ENCODE measurements at regions not wholly inside any gene's neighbourhood (a gene's known extent, or its start where the extent isn't known, plus 50 kb on each side); places are given as distances from the start of the nearest gene placed in this dataset.

- no peak for DNase-seq (ENCODE audit: low spot score)
- ChIA-PET POLR2A (no interaction called here), CTCF (ENCODE audit: low intra/inter-chr PET ratio, low total read pairs) (no interaction called here)
- H3K27me3 ChIP-seq (ENCODE audit: control insufficient read depth in 1 of 2, insufficient read depth in 2 of 2, low read length in 2 of 2), result peaks cover 2 to 23% of the 10 kb centered on the region in 2 experiments; a peak in 3 of 5 replicates
- no peaks in the 10 kb centered on the region for H3K79me2 ChIP-seq (ENCODE audit: insufficient read depth, low read length)
- no TSS peak for BruUV-seq (replicated peaks)
- H3K9me3 ChIP-seq (ENCODE audit: low read length), result no peaks in the 10 kb centered on the region
- ATAC-seq, result 0 out of 3 replicates have a peak, but pooled peaks have one; percentile 26
- intact Hi-C loops (cut with micrococcal nuclease; ENCODE audit: unreplicated experiment) (no loop called here), in situ Hi-C loops (cut with HindIII; ENCODE audit: extremely low pct_ligation_motif_present, low pct_unique_long_range_greater_than_20kb) (no loop called here)
- no peak for TF ChIP-seq ZNF737 (CRISPR knock-in tag; IDR thresholded peaks at IDR 0.05; ENCODE audit: borderline replicate concordance)
- no peak for TF ChIP-seq CAMTA2 (CRISPR knock-in tag; IDR thresholded peaks at IDR 0.05; ENCODE audit: borderline replicate concordance)
- TF ChIP-seq CSRNP2 (CRISPR knock-in tag; conservative IDR thresholded peaks at IDR 0.05; ENCODE audit: low read depth), result no peak
- no peak for TF ChIP-seq MIER3 (CRISPR knock-in tag; IDR thresholded peaks at IDR 0.05; ENCODE audit: borderline replicate concordance)
- TF ChIP-seq ZNF18 (CRISPR knock-in tag; IDR thresholded peaks at IDR 0.05; ENCODE audit: insufficient replicate concordance), result no peak
- TF ChIP-seq ZBTB42 (CRISPR knock-in tag; IDR thresholded peaks at IDR 0.05), result no peak
- no peaks in the 10 kb centered on the region for H3K36me3 ChIP-seq (replicated peaks in 1 of 2; ENCODE audit: control insufficient read depth in 1 of 2, insufficient read depth in 2 of 2, low read length in 2 of 2)
- no peaks in the 10 kb centered on the region for H4K20me1 ChIP-seq (ENCODE audit: insufficient read depth, low read length)
- WGBS (ENCODE audit: low lambda C conversion rate), result 0% methylated on average over 1 of the region's 10 CpGs
- H3K4me1 ChIP-seq (ENCODE audit: insufficient read depth, low read length), result no peaks in the 10 kb centered on the region
- FAIRE-seq, result no peak
- H3K4me2 ChIP-seq (ENCODE audit: low read depth, low read length), result no peak overlapping the region
- no peak overlapping the region for H2AFZ ChIP-seq (ENCODE audit: low read length)
- H3K27ac ChIP-seq (ENCODE audit: extremely low read length, insufficient read depth, low read length), result no peak overlapping the region
- no peak overlapping the region for H3K9ac ChIP-seq (ENCODE audit: insufficient read depth, low read depth, low read length)
- H3K4me3 ChIP-seq (replicated peaks in 1 of 3; ENCODE audit: insufficient read depth in 1 of 3, low read depth in 2 of 3, low read length in 3 of 3), result no peak overlapping the region
Observed at GRCh38 chr2:128835342-128835855, 516.7 kb upstream of the HS6ST1 start.
